ENCODE measurements at regions not wholly inside any gene's neighbourhood (a gene's known extent, or its start where the extent isn't known, plus 50 kb on each side); places are given as distances from the start of the nearest gene placed in this dataset.

GRCh38 chr13:87497426-87497825 lies 173.7 kb upstream of the SLITRK5 start:
- no peak for TF ChIP-seq POLR2AphosphoS5 (IDR thresholded peaks at IDR 0.05)
- no peak for TF ChIP-seq POLR2A (IDR thresholded peaks at IDR 0.05)

All from sigmoid colon (tissue), 4 donors.